K562 (cell line): ENCODE measurements at regions not wholly inside any gene's neighbourhood (a gene's known extent, or its start where the extent isn't known, plus 50 kb on each side); places are given as distances from the start of the nearest gene placed in this dataset.

ENCODE experiments used
- ATAC-seq: fragments of 200-7000 bp; cut with Tn5 transposase; 3 replicates; pipeline ENCODE4 v1.9.1; 2020; ENCODE audit warnings: moderate library complexity
- BruUV-seq: library from RNA; stranded (reverse); fragments of 400-500 nt; replicated peaks from 2 replicates; lab custom pipeline; 2021; lab: Mats Ljungman, UMichigan
- CTCF ChIA-PET: fragments of 300-600 bp; formaldehyde crosslinking; extraction: SDS; loops from one replicate; lab custom pipeline; 2021; ENCODE audit warnings: low intra/inter-chr PET ratio; lab: Yijun Ruan, JAX
- POLR2A ChIA-PET: fragments of 300-600, 350-650 bp; sonication (Branson Sonifier 250); formaldehyde crosslinking; extraction: SDS; loops from one replicate; lab custom pipeline; 2021; ENCODE audit warnings: antibody characterized with exemption, inconsistent platforms; lab: Yijun Ruan, JAX
- DNase-seq, 4 experiments: peaks; one replicate each; pipeline versions ENCODE4 v3.0.0 to v3.0.0-alpha.2; 2011 to 2018; ENCODE audit warnings: low spot score in 3 of 4, mixed read lengths in 3 of 4; ENCODE audit errors: extremely low read depth in 1 of 4
- FAIRE-seq: peaks from 2 replicates; lab custom pipeline; 2011; peaks lifted over from hg19 to GRCh38; lab: Jason Lieb, UNC
- H2AFZ ChIP-seq: 2 replicates; pipeline ENCODE4 v1.6.0; 2011; ENCODE audit warnings: low read depth, low read length, control low read depth, inconsistent platforms
- H3K27ac ChIP-seq: fragments of 200-600 bp; 3 replicates; pipeline ENCODE4 v1.8.0; 2011; ENCODE audit warnings: low read depth, mild to moderate bottlenecking, control low read depth, inconsistent platforms, low read length, moderate library complexity, mixed read lengths; ENCODE audit errors: extremely low read depth
- H3K27me3 ChIP-seq, 2 experiments: fragments of 300-600 bp in 1 of 2; 2 replicates in 1 of 2; 3 replicates in 1 of 2; pipeline versions ENCODE4 v1.6.0 to v1.8.0; 2011; ENCODE audit warnings: inconsistent platforms in 2 of 2, low read length in 2 of 2, mild to moderate bottlenecking in 1 of 2, mixed read lengths in 1 of 2, moderate library complexity in 1 of 2; ENCODE audit not compliant: control insufficient read depth in 2 of 2, insufficient read depth in 2 of 2
- H3K36me3 ChIP-seq: fragments of 300-600 bp; 3 replicates; pipeline ENCODE4 v1.8.0; 2011; ENCODE audit warnings: mild to moderate bottlenecking, low read length, inconsistent platforms; ENCODE audit not compliant: control insufficient read depth, insufficient read depth
- H3K4me1 ChIP-seq, 2 experiments: fragments of 200-600 bp in 1 of 2; replicated peaks in 1 of 2; 2 replicates in 1 of 2; 3 replicates in 1 of 2; pipeline versions ENCODE4 v1.5.1 to v1.8.0; 2011; ENCODE audit warnings: inconsistent platforms in 2 of 2, low read length in 2 of 2, mild to moderate bottlenecking in 1 of 2, mixed read lengths in 1 of 2, moderate library complexity in 1 of 2; ENCODE audit not compliant: control insufficient read depth in 2 of 2, insufficient read depth in 2 of 2
- H3K4me2 ChIP-seq: 2 replicates; pipeline ENCODE4 v1.6.1; 2011; ENCODE audit warnings: low read length, control low read depth, inconsistent platforms, mixed read lengths; ENCODE audit not compliant: insufficient read depth
- H3K4me3 ChIP-seq: fragments of 200-600 bp; sonication (generic), shearing (Covaris generic); 2 replicates; pipeline ENCODE4 v1.5.1; 2016; ENCODE audit warnings: control low read depth, inconsistent platforms
- H3K79me2 ChIP-seq: fragments of 200-600 bp; 3 replicates; pipeline ENCODE4 v1.8.0; 2011; ENCODE audit warnings: low read length, inconsistent platforms; ENCODE audit not compliant: control insufficient read depth, insufficient read depth
- H3K9ac ChIP-seq, 2 experiments: 2 replicates each; pipeline versions ENCODE4 v1.6.0 to v1.6.1; 2011; ENCODE audit warnings: low read depth in 2 of 2, low read length in 2 of 2, control low read depth in 1 of 2, inconsistent platforms in 1 of 2, mild to moderate bottlenecking in 1 of 2, mixed read lengths in 1 of 2; ENCODE audit not compliant: insufficient read depth in 1 of 2
- H3K9me1 ChIP-seq: one replicate; pipeline ENCODE4 v1.6.0; 2011; ENCODE audit warnings: inconsistent platforms, mild to moderate bottlenecking, low read length, moderate library complexity; ENCODE audit not compliant: control insufficient read depth, insufficient read depth
- H3K9me3 ChIP-seq: replicated peaks from 2 replicates; pipeline ENCODE4 v1.5.1; 2011; ENCODE audit warnings: low read depth, low read length, inconsistent platforms; ENCODE audit not compliant: control insufficient read depth, insufficient read depth
- H4K20me1 ChIP-seq: replicated peaks from 2 replicates; pipeline ENCODE4 v1.6.1; 2011; ENCODE audit warnings: low read length, inconsistent platforms, mixed read lengths; ENCODE audit not compliant: control insufficient read depth, insufficient read depth
- AFF4 ChIP-seq: sonication (generic); formaldehyde crosslinking; IDR thresholded peaks from 2 replicates; pipeline ENCODE4 v1.8.0; 2023; ENCODE audit warnings: mild to moderate bottlenecking, missing genetic modification reagents
- BRCA1 ChIP-seq, 2 experiments: fragments of 450-650 bp in 1 of 2; sonication (generic) in 1 of 2; formaldehyde crosslinking in 1 of 2; IDR thresholded peaks; 2 replicates each; pipeline versions ENCODE4 v1.5.0 to v1.6.1; 2017 to 2020; ENCODE audit warnings: mild to moderate bottlenecking in 1 of 2, missing genetic modification reagents in 1 of 2
- COPS2 ChIP-seq: fragments of 450-650 bp; conservative IDR thresholded peaks from 2 replicates; pipeline ENCODE4 v1.6.1; 2016; ENCODE audit warnings: mild to moderate bottlenecking, moderate library complexity
- FOXK1 ChIP-seq: sonication (generic); formaldehyde crosslinking; IDR thresholded peaks from 2 replicates; pipeline ENCODE4 v1.8.0; 2022; ENCODE audit warnings: missing genetic modification reagents, mild to moderate bottlenecking, borderline replicate concordance
- STAT5A ChIP-seq: IDR thresholded peaks from 2 replicates; pipeline ENCODE4 v1.6.1; 2012; ENCODE audit warnings: low read length, inconsistent platforms, borderline replicate concordance
- TEAD2 ChIP-seq: fragments of 450-650 bp; IDR thresholded peaks from 2 replicates; pipeline ENCODE4 v1.6.1; 2016; ENCODE audit warnings: missing genetic modification characterization, control low read depth, missing compliant biosample characterization
- TEAD4 ChIP-seq, 2 experiments: sonication (generic) in 1 of 2; formaldehyde crosslinking in 1 of 2; IDR thresholded peaks; 2 replicates each; pipeline versions ENCODE4 v1.6.1 to v1.8.0; 2012 to 2022; ENCODE audit warnings: borderline replicate concordance in 1 of 2, inconsistent platforms in 1 of 2, low read length in 1 of 2, mild to moderate bottlenecking in 1 of 2, missing genetic modification reagents in 1 of 2
- ZNF124 ChIP-seq: sonication (generic); formaldehyde crosslinking; IDR thresholded peaks from 2 replicates; pipeline ENCODE4 v1.8.1; 2022; ENCODE audit warnings: missing genetic modification reagents
- ZNF175 ChIP-seq: fragments of 200-800 bp; sonication (Bioruptor generic); IDR thresholded peaks from 2 replicates; pipeline ENCODE4 v1.6.1; 2016; ENCODE audit warnings: low read depth, mild to moderate bottlenecking, missing genetic modification characterization, missing compliant biosample characterization
- ZNF24 ChIP-seq: fragments of 450-650 bp; IDR thresholded peaks from 2 replicates; pipeline ENCODE4 v1.6.1; 2016
- WGBS: fragments of 100-300 bp; shearing (Covaris generic); methylation state at CpG from one replicate; pipeline ENCODE4 v1.1.6; 2016; ENCODE audit warnings: low coverage, mixed read lengths; ENCODE audit not compliant: insufficient coverage; ENCODE audit errors: missing lambda C conversion rate; 5-methylcytosine and 5-hydroxymethylcytosine counted together
- in situ Hi-C: fragments of 300-500 bp; cut with MboI; formaldehyde crosslinking; loops from 4 replicates; pipeline ENCODE4 v1.15.0; 2018; ENCODE audit warnings: inconsistent platforms, mixed read lengths
- intact Hi-C: fragments of 100-400 bp; cut with micrococcal nuclease; formaldehyde crosslinking; loops from 2 replicates; pipeline ENCODE4 v1.14.2; 2022

GRCh38 chr15:26143221-26143620, 280.1 kb upstream of the ATP10A start:
- 9% methylated on average over 1 of the region's 1 CpG for WGBS
- Histone ChIP-seq H4K20me1 (no peaks in the 10 kb centered on the region), H3K27me3 (no peaks in the 10 kb centered on the region; a peak in 1 of 5 replicates), H2AFZ (no peak overlapping the region), H3K9ac (no peak overlapping the region), H3K9me1 (no peaks in the 10 kb centered on the region), H3K9me3 (no peaks in the 10 kb centered on the region), H3K4me3 (no peak overlapping the region), H3K4me1 (no peaks in the 10 kb centered on the region), H3K27ac (no peak overlapping the region), H3K4me2 (no peak overlapping the region), H3K36me3 (no peaks in the 10 kb centered on the region), H3K79me2 (no peaks in the 10 kb centered on the region)
- no peak for FAIRE-seq
- no TSS peak for BruUV-seq
- no peak for DNase-seq
- POLR2A ChIA-PET: interaction anchor here (0.6 kb wide), 1 partner anchor 34 kb away, joined by 3 read pairs; no protein-coding TSS in a partner anchor
- intact Hi-C loops (no loop called here), in situ Hi-C loops (no loop called here)
- no peak for ATAC-seq
- no peak for TF ChIP-seq ZNF24
- no peak for TF ChIP-seq FOXK1 (CRISPR knock-in tag)
- no peak for TF ChIP-seq STAT5A
- TF ChIP-seq ZNF175: no peak
- TF ChIP-seq TEAD4 (IDR thresholded peaks at IDR 0.05; ENCODE audit: low read length): no peak
- no peak for TF ChIP-seq TEAD4 (CRISPR knock-in tag; IDR thresholded peaks at IDR 0.05; ENCODE audit: borderline replicate concordance)
- TF ChIP-seq BRCA1 (IDR thresholded peaks at IDR 0.05): no peak
- no peak for TF ChIP-seq BRCA1 (CRISPR knock-in tag; IDR thresholded peaks at IDR 0.05)
- CTCF ChIA-PET: no interaction called here

- no peaks in the 10 kb centered on the region for H4K20me1 ChIP-seq
- TF ChIP-seq TEAD2 (tag) (no peak), AFF4 (CRISPR knock-in tag) (no peak), COPS2 (no peak), ZNF124 (no peak)
Observed at GRCh38 chr15:26134812-26135211, 271.7 kb upstream of the ATP10A start.

More at GRCh38 chr15:26134812-26135211, 271.7 kb upstream of the ATP10A start:
- Histone ChIP-seq H3K9me1 (no peaks in the 10 kb centered on the region), H3K9me3 (no peaks in the 10 kb centered on the region), H3K36me3 (no peaks in the 10 kb centered on the region), H3K4me1 (no peaks in the 10 kb centered on the region), H3K4me3 (no peak overlapping the region), H3K4me2 (no peak overlapping the region), H3K79me2 (no peaks in the 10 kb centered on the region), H3K27ac (no peak overlapping the region), H3K9ac (no peak overlapping the region), H3K27me3 (no peaks in the 10 kb centered on the region; a peak in 1 of 5 replicates), H2AFZ (no peak overlapping the region)
- no peak for FAIRE-seq
- ChIA-PET POLR2A (no interaction called here), CTCF (no interaction called here)
- no TSS peak for BruUV-seq
- DNase-seq: no peak
- in situ Hi-C loops (no loop called here), intact Hi-C loops (no loop called here)
- ATAC-seq: no peak
- 0% methylated on average over 11 of the region's 11 CpGs for WGBS
